GM12873 (cell line): ENCODE measurements at regions not wholly inside any gene's neighbourhood (a gene's known extent, or its start where the extent isn't known, plus 50 kb on each side); places are given as distances from the start of the nearest gene placed in this dataset.

Experiments used
- CTCF ChIP-seq: IDR thresholded peaks from 2 replicates; pipeline ENCODE4 v1.5.1; 2012; ENCODE audit warnings: low read depth, mild to moderate bottlenecking, moderate library complexity, low read length, control low read depth; ENCODE audit not compliant: insufficient read depth; ENCODE audit errors: missing control alignments

GRCh38 chr6:148682990-148683389 is 63.8 kb upstream of the UST start:
- no peak for TF ChIP-seq CTCF

GRCh38 chr6:148689168-148689567 is 57.7 kb upstream of the UST start:
- no peak for TF ChIP-seq CTCF

GRCh38 chr6:148693882-148694484 is 52.8 kb upstream of the UST start:
- TF ChIP-seq CTCF, result no peak
